ENCODE measurements at regions not wholly inside any gene's neighbourhood (a gene's known extent, or its start where the extent isn't known, plus 50 kb on each side); places are given as distances from the start of the nearest gene placed in this dataset.
"Not testable (repeated sequence)": the region's sequence is repeated elsewhere in the genome, so short reads cannot be mapped to it uniquely, and the experiment has no call there.

GRCh38 chr4:188438391-188438824 is 299.2 kb downstream of the TRIML1 start:
- peak; percentile 20 to 87 (median 57) for DNase-seq

GRCh38 chr4:188439641-188440311 is 300.5 kb downstream of the TRIML1 start:
- DNase-seq, result peak; percentile 13 to 78 (median 59)

GRCh38 chr4:188444500-188444899 is 305.3 kb downstream of the TRIML1 start:
- no peak for DNase-seq

GRCh38 chr4:188448996-188449395 is 309.8 kb downstream of the TRIML1 start:
- DNase-seq, result not testable (repeated sequence)

- DNase-seq, result no peak
Measured at GRCh38 chr4:188450571-188450970, 311.3 kb downstream of the TRIML1 start.

DNA sequence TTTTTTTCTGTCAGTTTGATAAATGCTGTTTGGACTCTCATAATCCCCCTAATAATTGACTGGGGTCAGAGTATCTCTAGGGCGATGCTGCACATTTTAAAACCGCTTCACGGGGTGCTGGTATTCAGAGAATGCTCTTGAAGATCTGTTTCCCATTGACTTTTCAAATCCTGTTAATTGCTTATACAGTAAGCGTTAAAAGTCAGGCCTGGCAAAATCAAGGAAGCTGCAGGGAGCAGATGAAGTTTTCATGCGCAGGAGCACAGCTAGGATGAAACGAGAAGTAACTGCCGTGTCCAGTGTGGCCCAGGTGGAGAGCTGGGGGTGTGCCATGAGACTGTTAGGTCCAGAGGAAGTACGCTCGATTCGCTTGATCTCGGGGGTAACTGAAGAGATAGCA is 312.9 kb downstream of the TRIML1 start:
- no peak for DNase-seq

- DNase-seq, result no peak
Measured at GRCh38 chr4:188454575-188454974, 315.3 kb downstream of the TRIML1 start.

DNA sequence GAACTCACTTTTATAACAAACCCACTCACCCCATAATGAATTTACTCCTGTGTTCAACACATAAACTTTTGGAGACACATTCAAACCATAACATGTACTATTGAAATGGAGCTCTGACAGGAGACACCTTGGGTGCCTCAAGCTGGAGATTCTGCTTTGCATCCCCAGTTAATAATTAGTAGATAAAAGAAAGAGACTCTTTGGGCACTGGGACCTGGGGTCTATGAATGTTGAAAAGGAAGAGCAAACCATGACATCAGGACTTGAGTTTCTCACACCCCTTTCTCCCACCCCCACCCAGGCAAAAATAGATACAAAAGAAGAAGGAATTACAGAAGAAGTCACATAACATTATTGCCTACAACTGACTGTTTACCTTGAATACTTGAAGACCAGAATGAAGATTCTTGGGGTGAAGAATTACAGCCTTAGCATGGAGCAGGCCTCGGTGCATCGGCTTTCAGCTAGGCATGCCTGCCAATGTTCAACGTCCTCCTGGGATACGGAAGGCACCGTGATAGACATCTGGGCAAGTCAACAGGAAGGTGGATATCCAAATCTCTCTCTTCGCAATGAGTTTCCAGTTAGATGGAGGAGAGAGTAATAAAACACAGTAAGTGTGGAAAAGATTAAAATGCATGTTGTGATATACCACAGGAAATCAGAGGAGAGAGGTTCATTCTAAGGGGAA is 316.0 kb downstream of the TRIML1 start:
- no peak for DNase-seq

DNA sequence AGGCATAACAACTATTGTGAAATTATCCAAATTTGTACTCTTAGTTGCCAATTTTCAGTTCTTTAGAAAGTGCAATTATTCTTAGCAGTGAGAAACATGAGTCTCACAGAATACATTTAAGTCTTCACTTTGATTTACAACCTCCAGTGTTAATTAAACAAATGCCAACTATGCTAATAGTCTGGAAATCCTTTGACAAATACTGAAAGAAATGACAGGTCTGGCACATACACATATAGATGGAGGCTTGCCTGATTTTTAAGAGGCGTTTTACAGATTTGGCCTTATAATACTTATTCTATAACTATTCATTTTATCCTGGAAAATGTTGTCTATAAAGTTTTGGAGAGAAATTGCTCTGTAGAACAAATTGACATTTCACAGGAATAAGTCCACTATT is 320.1 kb downstream of the TRIML1 start:
- peak in 2 of 3 experiments; percentile 29 to 61 for DNase-seq

- DNase-seq, result no peak
Measured at GRCh38 chr4:188463909-188464308, 324.7 kb downstream of the TRIML1 start.

- no peak for DNase-seq
Measured at GRCh38 chr4:188466001-188466400, 326.8 kb downstream of the TRIML1 start.

- no peak for DNase-seq
Measured at GRCh38 chr4:188484256-188484655, 345.0 kb downstream of the TRIML1 start.

- DNase-seq, result no peak
Measured at GRCh38 chr4:188485906-188486305, 346.7 kb downstream of the TRIML1 start.

- peak in 1 of 3 experiments; percentile 27 for DNase-seq
Measured at GRCh38 chr4:188492886-188493285, 353.6 kb downstream of the TRIML1 start.

DNA sequence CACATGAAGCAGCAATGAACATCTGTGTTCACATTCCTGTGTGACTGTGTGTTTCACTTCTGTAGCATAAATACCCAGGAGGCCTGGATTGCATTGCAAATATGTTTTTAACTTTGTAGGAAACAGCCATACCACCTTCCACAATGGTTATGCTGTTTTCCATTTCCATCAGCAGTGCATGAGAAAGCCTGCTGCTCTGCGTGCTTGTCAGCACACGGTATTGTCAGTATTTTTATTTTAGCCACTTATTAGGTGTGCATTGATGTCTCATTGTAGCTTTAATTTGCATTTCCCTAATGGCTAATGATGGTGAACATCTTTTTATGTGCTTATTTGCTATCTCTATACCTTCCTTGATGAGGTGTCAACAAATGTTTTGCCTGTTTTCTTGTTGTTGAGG is 355.9 kb downstream of the TRIML1 start:
- DNase-seq, result no peak

GRCh38 chr4:188511431-188511830 is 372.2 kb downstream of the TRIML1 start:
- DNase-seq, result no peak

- DNase-seq, result no peak
Measured at GRCh38 chr4:188532751-188533150, 393.5 kb downstream of the TRIML1 start.

- no peak for DNase-seq
Measured at GRCh38 chr4:188534297-188534696, 395.1 kb downstream of the TRIML1 start.

GRCh38 chr4:188534917-188535316 is 395.7 kb downstream of the TRIML1 start:
- DNase-seq, result no peak

GRCh38 chr4:188536826-188537225 is 397.6 kb downstream of the TRIML1 start:
- no peak for DNase-seq

DNA sequence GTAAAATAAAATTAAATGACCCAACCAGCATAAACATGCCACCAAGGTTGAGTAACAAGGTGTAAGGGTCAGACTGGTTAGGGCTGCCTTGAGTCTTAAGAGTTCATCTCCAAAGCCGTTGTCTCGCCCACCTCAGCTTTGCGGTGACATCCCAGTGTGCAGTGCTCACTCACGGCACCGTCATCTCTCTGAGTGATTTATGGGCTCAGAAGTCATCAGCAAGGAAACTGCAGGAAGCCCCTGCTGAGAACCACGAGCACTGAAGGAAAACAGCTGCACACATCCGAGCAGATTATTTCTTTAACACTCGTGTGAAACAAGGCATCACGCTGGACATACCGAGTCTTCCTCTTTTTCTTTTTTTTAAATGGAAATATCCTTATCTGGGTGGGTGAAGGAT is 411.1 kb downstream of the TRIML1 start:
- DNase-seq, result peak in 2 of 3 experiments; percentile 21 to 64

GRCh38 chr4:188551156-188551555 is 411.9 kb downstream of the TRIML1 start:
- DNase-seq, result no peak

DNA sequence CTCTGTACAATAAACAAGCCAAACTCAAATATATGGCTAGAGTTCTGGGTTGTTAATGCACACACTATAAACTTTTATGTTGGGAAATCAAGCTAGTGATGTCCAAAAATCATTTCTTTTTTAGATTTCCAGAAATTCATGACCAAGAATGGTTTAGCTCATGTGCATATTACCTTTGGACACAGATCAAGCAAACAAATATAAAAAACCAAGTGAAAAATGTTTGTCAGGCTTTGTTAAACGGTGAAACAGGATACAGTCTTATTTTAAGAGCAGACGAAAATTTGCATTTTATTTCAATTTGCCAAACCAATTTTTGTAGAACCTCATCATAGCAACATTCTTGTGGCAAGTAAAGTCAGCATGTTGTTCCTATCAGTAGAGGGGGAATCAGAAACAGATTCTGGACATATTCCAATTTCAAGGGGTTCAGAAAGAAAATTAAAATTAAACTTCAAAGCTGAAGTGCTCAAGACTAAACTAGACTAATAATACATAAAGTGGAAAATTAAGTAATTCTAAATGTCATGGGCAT is 413.6 kb downstream of the TRIML1 start:
- DNase-seq, result no peak

GRCh38 chr4:188554413-188554812 is 415.2 kb downstream of the TRIML1 start:
- DNase-seq, result no peak
